ENCODE measurements at regions not wholly inside any gene's neighbourhood (a gene's known extent, or its start where the extent isn't known, plus 50 kb on each side); places are given as distances from the start of the nearest gene placed in this dataset.

GRCh38 chr3:76889911-76890310 is 150.0 kb upstream of the ROBO2 start:
- H3K27ac Mint-ChIP-seq, result no peak overlapping the region
- peaks cover 28% of the 10 kb centered on the region for H3K9me3 Mint-ChIP-seq
- H3K27me3 Mint-ChIP-seq (ENCODE audit: low read depth), result no peaks in the 10 kb centered on the region
- no peaks in the 10 kb centered on the region for H3K4me1 Mint-ChIP-seq (ENCODE audit: low read depth)
- intact Hi-C loops (cut with micrococcal nuclease), result no loop called here
- no peak overlapping the region for H3K4me3 Mint-ChIP-seq (ENCODE audit: low read depth)
- no peak for DNase-seq (ENCODE audit: low spot score)
- H3K36me3 Mint-ChIP-seq (ENCODE audit: low read depth), result no peaks in the 10 kb centered on the region

- Mint-ChIP-seq H3K9me3 (peaks cover 22% of the 10 kb centered on the region), H3K4me1 (ENCODE audit: low read depth) (no peaks in the 10 kb centered on the region), H3K27me3 (ENCODE audit: low read depth) (no peaks in the 10 kb centered on the region), H3K27ac (no peak overlapping the region), H3K4me3 (ENCODE audit: low read depth) (no peak overlapping the region), H3K36me3 (ENCODE audit: low read depth) (no peaks in the 10 kb centered on the region)
- no peak for DNase-seq (ENCODE audit: low spot score)
- intact Hi-C loops (cut with micrococcal nuclease), result no loop called here
Measured at GRCh38 chr3:76897076-76897475, 142.8 kb upstream of the ROBO2 start.

- Mint-ChIP-seq H3K4me3 (ENCODE audit: low read depth) (no peak overlapping the region), H3K27me3 (ENCODE audit: low read depth) (no peaks in the 10 kb centered on the region)
Measured at GRCh38 chr3:76900596-76900995, 139.3 kb upstream of the ROBO2 start.

GRCh38 chr3:76908156-76908555 is 131.7 kb upstream of the ROBO2 start:
- H3K4me3 Mint-ChIP-seq (ENCODE audit: low read depth), result no peak overlapping the region
- intact Hi-C loops (cut with micrococcal nuclease), result no loop called here
- H3K27me3 Mint-ChIP-seq (ENCODE audit: low read depth), result no peaks in the 10 kb centered on the region
- no peak for DNase-seq (ENCODE audit: low spot score)
- no peaks in the 10 kb centered on the region for H3K36me3 Mint-ChIP-seq (ENCODE audit: low read depth)
- no peaks in the 10 kb centered on the region for H3K4me1 Mint-ChIP-seq (ENCODE audit: low read depth)
- no peak overlapping the region for H3K27ac Mint-ChIP-seq
- peaks cover 26% of the 10 kb centered on the region for H3K9me3 Mint-ChIP-seq

More at GRCh38 chr3:76900596-76900995, 139.3 kb upstream of the ROBO2 start:
- intact Hi-C loops (cut with micrococcal nuclease), result no loop called here
- H3K4me1 Mint-ChIP-seq (ENCODE audit: low read depth), result no peaks in the 10 kb centered on the region
- no peak overlapping the region for H3K27ac Mint-ChIP-seq
- peaks cover 25% of the 10 kb centered on the region for H3K9me3 Mint-ChIP-seq
- H3K36me3 Mint-ChIP-seq (ENCODE audit: low read depth), result no peaks in the 10 kb centered on the region
- no peak for DNase-seq (ENCODE audit: low spot score)

- DNase-seq (ENCODE audit: low spot score), result no peak
- Mint-ChIP-seq H3K9me3 (peaks cover 23% of the 10 kb centered on the region), H3K27ac (no peak overlapping the region), H3K4me1 (ENCODE audit: low read depth) (no peaks in the 10 kb centered on the region), H3K4me3 (ENCODE audit: low read depth) (no peak overlapping the region), H3K36me3 (ENCODE audit: low read depth) (no peaks in the 10 kb centered on the region), H3K27me3 (ENCODE audit: low read depth) (no peaks in the 10 kb centered on the region)
- intact Hi-C loops (cut with micrococcal nuclease), result no loop called here
Measured at GRCh38 chr3:76912841-76913383, 127.0 kb upstream of the ROBO2 start.

GRCh38 chr3:76917436-76917835 is 122.5 kb upstream of the ROBO2 start:
- DNase-seq (ENCODE audit: low spot score), result no peak
- H3K36me3 Mint-ChIP-seq (ENCODE audit: low read depth), result no peaks in the 10 kb centered on the region
- no peak overlapping the region for H3K4me3 Mint-ChIP-seq (ENCODE audit: low read depth)
- H3K4me1 Mint-ChIP-seq (ENCODE audit: low read depth), result no peaks in the 10 kb centered on the region
- H3K9me3 Mint-ChIP-seq, result peaks cover 18% of the 10 kb centered on the region
- H3K27ac Mint-ChIP-seq, result no peak overlapping the region
- H3K27me3 Mint-ChIP-seq (ENCODE audit: low read depth), result no peaks in the 10 kb centered on the region
- intact Hi-C loops (cut with micrococcal nuclease), result no loop called here

GRCh38 chr3:76920511-76920910 is 119.4 kb upstream of the ROBO2 start:
- H3K9me3 Mint-ChIP-seq, result peaks cover 20% of the 10 kb centered on the region
- intact Hi-C loops (cut with micrococcal nuclease), result no loop called here
- no peaks in the 10 kb centered on the region for H3K36me3 Mint-ChIP-seq (ENCODE audit: low read depth)
- no peak overlapping the region for H3K27ac Mint-ChIP-seq
- no peak for DNase-seq (ENCODE audit: low spot score)
- H3K4me1 Mint-ChIP-seq (ENCODE audit: low read depth), result no peaks in the 10 kb centered on the region
- H3K4me3 Mint-ChIP-seq (ENCODE audit: low read depth), result no peak overlapping the region
- no peaks in the 10 kb centered on the region for H3K27me3 Mint-ChIP-seq (ENCODE audit: low read depth)

- no peaks in the 10 kb centered on the region for H3K4me1 Mint-ChIP-seq (ENCODE audit: low read depth)
- no peak overlapping the region for H3K27ac Mint-ChIP-seq
- H3K27me3 Mint-ChIP-seq (ENCODE audit: low read depth), result no peaks in the 10 kb centered on the region
- no peak for DNase-seq (ENCODE audit: low spot score)
- H3K9me3 Mint-ChIP-seq, result peaks cover 31% of the 10 kb centered on the region
- no peaks in the 10 kb centered on the region for H3K36me3 Mint-ChIP-seq (ENCODE audit: low read depth)
- intact Hi-C loops (cut with micrococcal nuclease), result no loop called here
- no peak overlapping the region for H3K4me3 Mint-ChIP-seq (ENCODE audit: low read depth)
Measured at GRCh38 chr3:76923485-76923884, 116.4 kb upstream of the ROBO2 start.

GRCh38 chr3:76930712-76931111 is 109.2 kb upstream of the ROBO2 start:
- intact Hi-C loops (cut with micrococcal nuclease), result no loop called here
- no peak overlapping the region for H3K4me3 Mint-ChIP-seq (ENCODE audit: low read depth)
- no peaks in the 10 kb centered on the region for H3K4me1 Mint-ChIP-seq (ENCODE audit: low read depth)
- peaks cover 51% of the 10 kb centered on the region for H3K9me3 Mint-ChIP-seq
- H3K27ac Mint-ChIP-seq, result no peak overlapping the region
- DNase-seq (ENCODE audit: low spot score), result no peak
- H3K27me3 Mint-ChIP-seq (ENCODE audit: low read depth), result no peaks in the 10 kb centered on the region
- no peaks in the 10 kb centered on the region for H3K36me3 Mint-ChIP-seq (ENCODE audit: low read depth)

- Mint-ChIP-seq H3K27ac (no peak overlapping the region), H3K27me3 (ENCODE audit: low read depth) (no peaks in the 10 kb centered on the region), H3K4me3 (ENCODE audit: low read depth) (no peak overlapping the region), H3K36me3 (ENCODE audit: low read depth) (no peaks in the 10 kb centered on the region), H3K9me3 (peaks cover 42% of the 10 kb centered on the region), H3K4me1 (ENCODE audit: low read depth) (no peaks in the 10 kb centered on the region)
- intact Hi-C loops (cut with micrococcal nuclease), result no loop called here
- no peak for DNase-seq (ENCODE audit: low spot score)
Measured at GRCh38 chr3:76933245-76933644, 106.7 kb upstream of the ROBO2 start.

GRCh38 chr3:76938962-76939361 is 100.9 kb upstream of the ROBO2 start:
- no peaks in the 10 kb centered on the region for H3K4me1 Mint-ChIP-seq (ENCODE audit: low read depth)
- no peaks in the 10 kb centered on the region for H3K27me3 Mint-ChIP-seq (ENCODE audit: low read depth)
- no peak overlapping the region for H3K27ac Mint-ChIP-seq
- H3K4me3 Mint-ChIP-seq (ENCODE audit: low read depth), result no peak overlapping the region
- no peak for DNase-seq (ENCODE audit: low spot score)
- intact Hi-C loops (cut with micrococcal nuclease), result no loop called here
- H3K36me3 Mint-ChIP-seq (ENCODE audit: low read depth), result no peaks in the 10 kb centered on the region
- peaks cover 33% of the 10 kb centered on the region for H3K9me3 Mint-ChIP-seq

GRCh38 chr3:76940181-76940770 is 99.6 kb upstream of the ROBO2 start:
- H3K9me3 Mint-ChIP-seq, result peaks cover 31% of the 10 kb centered on the region
- no peak for DNase-seq (ENCODE audit: low spot score)

GRCh38 chr3:76941376-76941775 is 98.5 kb upstream of the ROBO2 start:
- Mint-ChIP-seq H3K9me3 (peaks cover 31% of the 10 kb centered on the region), H3K27me3 (ENCODE audit: low read depth) (no peaks in the 10 kb centered on the region), H3K4me1 (ENCODE audit: low read depth) (no peaks in the 10 kb centered on the region), H3K36me3 (ENCODE audit: low read depth) (no peaks in the 10 kb centered on the region), H3K27ac (no peak overlapping the region), H3K4me3 (ENCODE audit: low read depth) (no peak overlapping the region)
- intact Hi-C loops (cut with micrococcal nuclease), result no loop called here
- no peak for DNase-seq (ENCODE audit: low spot score)

More at GRCh38 chr3:76940181-76940770, 99.6 kb upstream of the ROBO2 start:
- H3K27me3 Mint-ChIP-seq (ENCODE audit: low read depth), result no peaks in the 10 kb centered on the region
- no peak overlapping the region for H3K27ac Mint-ChIP-seq
- no peaks in the 10 kb centered on the region for H3K4me1 Mint-ChIP-seq (ENCODE audit: low read depth)
- no peaks in the 10 kb centered on the region for H3K36me3 Mint-ChIP-seq (ENCODE audit: low read depth)
- intact Hi-C loops (cut with micrococcal nuclease), result no loop called here
- H3K4me3 Mint-ChIP-seq (ENCODE audit: low read depth), result no peak overlapping the region

GRCh38 chr3:76942101-76942500 is 97.8 kb upstream of the ROBO2 start:
- Mint-ChIP-seq H3K27me3 (ENCODE audit: low read depth) (no peaks in the 10 kb centered on the region), H3K9me3 (peaks cover 31% of the 10 kb centered on the region), H3K36me3 (ENCODE audit: low read depth) (no peaks in the 10 kb centered on the region), H3K4me3 (ENCODE audit: low read depth) (no peak overlapping the region), H3K4me1 (ENCODE audit: low read depth) (no peaks in the 10 kb centered on the region), H3K27ac (no peak overlapping the region)
- intact Hi-C loops (cut with micrococcal nuclease), result no loop called here
- DNase-seq (ENCODE audit: low spot score), result no peak
